ENCODE measurements at regions not wholly inside any gene's neighbourhood (a gene's known extent, or its start where the extent isn't known, plus 50 kb on each side); places are given as distances from the start of the nearest gene placed in this dataset.
A peak's percentile ranks its signal among the peaks of the same experiment; 100 is the strongest.

- H3K4me1 ChIP-seq = peaks cover 13% of the 10 kb centered on the region
- peak overlapping the region; percentile 48 for H3K4me2 ChIP-seq
- H3K27ac ChIP-seq = peak overlapping the region; percentile 34 to 48; a peak in 3 of 6 replicates
- peak; percentile 64 to 69; a peak in 3 of 6 replicates for ATAC-seq
- no peak for TF ChIP-seq ZNF302 (CRISPR knock-in tag; IDR thresholded peaks at IDR 0.05)
- no peak for TF ChIP-seq EHF (CRISPR knock-in tag; IDR thresholded peaks at IDR 0.05)
- TF ChIP-seq MAFK (IDR thresholded peaks at IDR 0.05; ENCODE audit: partially characterized antibody) = peak; percentile 31
- TF ChIP-seq NPAS2 (CRISPR knock-in tag; IDR thresholded peaks at IDR 0.05; ENCODE audit: borderline replicate concordance) = no peak
- TF ChIP-seq NFE2L2 (conservative IDR thresholded peaks at IDR 0.05; ENCODE audit: low read length) = no peak
- 0 out of 2 replicates have a peak, but pooled peaks have one; percentile 12 for TF ChIP-seq FOSL2 (IDR thresholded peaks at IDR 0.05)
- peak; percentile 44; the same call in 1 of the 2 replicates for TF ChIP-seq FOSL2 (CRISPR knock-in tag; IDR thresholded peaks at IDR 0.05)
- TF ChIP-seq MAX (IDR thresholded peaks at IDR 0.05) = 0 out of 2 replicates have a peak, but pooled peaks have one; percentile 24
- TF ChIP-seq POLR2A (IDR thresholded peaks at IDR 0.05; ENCODE audit: low read length) = no peak
- no peak for TF ChIP-seq TP53 (CRISPR knock-in tag; IDR thresholded peaks at IDR 0.05)
- no peak overlapping the region for H3K4me3 ChIP-seq
- FAIRE-seq = no peak
- H3K9me3 ChIP-seq = no peaks in the 10 kb centered on the region
- WGBS (ENCODE audit: missing lambda C conversion rate) = 25% methylated on average over 3 of the region's 3 CpGs
- ChIA-PET POLR2A (no interaction called here), CTCF (no interaction called here)
- DNase-seq (ENCODE audit: low read depth in 1 of 2, low spot score in 1 of 2) = no peak
Measured at GRCh38 chr2:173644146-173644545, 289.5 kb downstream of the CDCA7 start.

- DNase-seq (ENCODE audit: low read depth in 1 of 2, low spot score in 1 of 2) (no peak), ATAC-seq (no peak), FAIRE-seq (no peak)
- 91% methylated on average over 8 of the region's 8 CpGs for WGBS (ENCODE audit: missing lambda C conversion rate)
- H3K4me3 ChIP-seq = no peak overlapping the region
- peak overlapping the region in 1 of 2 experiments; percentile 29; a peak in 2 of 6 replicates for H3K27ac ChIP-seq
- CTCF ChIA-PET = interaction anchor here (0.6 to 1.5 kb wide), 4 partner anchors 8 to 836 kb away, joined by 3 to 4 read pairs (median 4); no protein-coding TSS in a partner anchor
- POLR2A ChIA-PET = no interaction called here
- no peak overlapping the region for H3K4me2 ChIP-seq
- H3K9me3 ChIP-seq = no peaks in the 10 kb centered on the region
- peaks cover 31% of the 10 kb centered on the region for H3K4me1 ChIP-seq
- TF ChIP-seq SREBF2 (IDR thresholded peaks at IDR 0.05) (no peak), CHD2 (IDR thresholded peaks at IDR 0.05; ENCODE audit: low read length, partially characterized antibody) (no peak), NPAS2 (CRISPR knock-in tag; IDR thresholded peaks at IDR 0.05; ENCODE audit: borderline replicate concordance) (no peak), ZNF302 (CRISPR knock-in tag; IDR thresholded peaks at IDR 0.05) (no peak), ZFP36 (IDR thresholded peaks at IDR 0.05; ENCODE audit: borderline replicate concordance, partially characterized antibody) (no peak), CBX2 (IDR thresholded peaks at IDR 0.05; ENCODE audit: borderline replicate concordance, low read depth) (no peak), HOXA7 (CRISPR knock-in tag; IDR thresholded peaks at IDR 0.05) (no peak), ZC3H11A (IDR thresholded peaks at IDR 0.05) (no peak)
Measured at GRCh38 chr2:173647681-173648311, 293.1 kb downstream of the CDCA7 start.

- 68% methylated on average over 2 of the region's 2 CpGs for WGBS (ENCODE audit: missing lambda C conversion rate)
- TF ChIP-seq RAD21 (conservative IDR thresholded peaks at IDR 0.05 in 1 of 2, IDR thresholded peaks at IDR 0.05 in 1 of 2) = no peak
- TF ChIP-seq RFX5 (IDR thresholded peaks at IDR 0.05) = no peak
- no peak for TF ChIP-seq CEBPB (IDR thresholded peaks at IDR 0.05)
- TF ChIP-seq HES2 (IDR thresholded peaks at IDR 0.05) = no peak
- 0 out of 2 replicates have a peak, but pooled peaks have one; percentile 15 for TF ChIP-seq KDM1A (IDR thresholded peaks at IDR 0.05; ENCODE audit: low read depth)
- Histone ChIP-seq H3K27ac (no peak overlapping the region; a peak in 1 of 6 replicates), H3K4me3 (no peak overlapping the region), H3K9me3 (no peaks in the 10 kb centered on the region), H3K4me1 (peaks cover 35% of the 10 kb centered on the region), H3K4me2 (no peak overlapping the region)
- ATAC-seq (no peak), FAIRE-seq (no peak), DNase-seq (ENCODE audit: low read depth in 1 of 2, low spot score in 1 of 2) (no peak)
- ChIA-PET POLR2A (no interaction called here), CTCF (interaction anchor here (1.3 to 1.5 kb wide), 2 partner anchors 9 kb away, joined by 4 read pairs; no protein-coding TSS in a partner anchor)
Measured at GRCh38 chr2:173648816-173649215, 294.1 kb downstream of the CDCA7 start.

All from A549 (cell line).